ENCODE measurements at regions not wholly inside any gene's neighbourhood (a gene's known extent, or its start where the extent isn't known, plus 50 kb on each side); places are given as distances from the start of the nearest gene placed in this dataset.

DNA sequence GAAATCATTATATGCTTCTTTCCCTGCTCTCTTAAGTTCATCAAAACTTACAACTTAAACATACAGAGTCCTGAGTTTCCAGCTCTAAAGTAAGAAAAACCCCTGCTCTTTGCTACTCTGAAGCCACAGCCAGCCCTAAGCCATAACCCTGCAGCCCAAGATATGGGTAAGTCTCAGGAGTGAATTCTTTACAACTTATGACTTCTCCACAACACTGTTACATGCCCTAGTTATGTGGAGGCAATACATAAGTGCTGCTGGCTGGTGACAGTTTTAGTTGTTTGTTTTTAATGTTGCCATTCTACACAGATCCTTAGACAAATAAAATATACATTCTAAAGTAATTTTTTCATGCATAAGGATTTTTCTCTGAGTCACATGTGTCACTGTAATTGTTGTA lies 100.2 kb downstream of the FBXO8 start:
- TF ChIP-seq, protein P1, sequence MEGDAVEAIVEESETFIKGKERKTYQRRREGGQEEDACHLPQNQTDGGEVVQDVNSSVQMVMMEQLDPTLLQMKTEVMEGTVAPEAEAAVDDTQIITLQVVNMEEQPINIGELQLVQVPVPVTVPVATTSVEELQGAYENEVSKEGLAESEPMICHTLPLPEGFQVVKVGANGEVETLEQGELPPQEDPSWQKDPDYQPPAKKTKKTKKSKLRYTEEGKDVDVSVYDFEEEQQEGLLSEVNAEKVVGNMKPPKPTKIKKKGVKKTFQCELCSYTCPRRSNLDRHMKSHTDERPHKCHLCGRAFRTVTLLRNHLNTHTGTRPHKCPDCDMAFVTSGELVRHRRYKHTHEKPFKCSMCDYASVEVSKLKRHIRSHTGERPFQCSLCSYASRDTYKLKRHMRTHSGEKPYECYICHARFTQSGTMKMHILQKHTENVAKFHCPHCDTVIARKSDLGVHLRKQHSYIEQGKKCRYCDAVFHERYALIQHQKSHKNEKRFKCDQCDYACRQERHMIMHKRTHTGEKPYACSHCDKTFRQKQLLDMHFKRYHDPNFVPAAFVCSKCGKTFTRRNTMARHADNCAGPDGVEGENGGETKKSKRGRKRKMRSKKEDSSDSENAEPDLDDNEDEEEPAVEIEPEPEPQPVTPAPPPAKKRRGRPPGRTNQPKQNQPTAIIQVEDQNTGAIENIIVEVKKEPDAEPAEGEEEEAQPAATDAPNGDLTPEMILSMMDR (IDR thresholded peaks at IDR 0.05) = no peak
- TF ChIP-seq POLR2A (IDR thresholded peaks at IDR 0.05) (no peak), POLR2AphosphoS5 (IDR thresholded peaks at IDR 0.05) (no peak)
